H1 (cell line): ENCODE measurements at regions not wholly inside any gene's neighbourhood (a gene's known extent, or its start where the extent isn't known, plus 50 kb on each side); places are given as distances from the start of the nearest gene placed in this dataset.

Experiments
- CTCF ChIA-PET: fragments of 300-600 bp; sonication (Branson Sonifier 250); formaldehyde crosslinking; loops from one replicate; lab custom pipeline; 2021; ENCODE audit not compliant: partially characterized antibody; lab: Charles Lee
- POLR2A ChIA-PET: fragments of 300-600 bp; sonication (Branson Sonifier 250); formaldehyde crosslinking; loops from one replicate; lab custom pipeline; 2021; ENCODE audit warnings: inconsistent platforms; ENCODE audit not compliant: partially characterized antibody; lab: Charles Lee
- DNase-seq, 2 experiments: peaks; one replicate each; pipeline versions ENCODE4 v3.0.0 to v3.0.0-alpha.2; 2010 to 2022; ENCODE audit warnings: low spot score in 2 of 2, low read depth in 1 of 2, mixed read lengths in 1 of 2
- FAIRE-seq: peaks from 2 replicates; lab custom pipeline; 2011; peaks lifted over from hg19 to GRCh38; lab: Jason Lieb, UNC
- H2AFZ ChIP-seq: 2 replicates; pipeline ENCODE4 v1.8.1; 2012; ENCODE audit warnings: low read length, inconsistent platforms
- H2AK5ac ChIP-seq: 2 replicates; pipeline ENCODE4 v1.6.1; 2013; ENCODE audit warnings: low read depth, low read length
- H2BK120ac ChIP-seq: replicated peaks from 2 replicates; pipeline ENCODE3; 2013; ENCODE audit warnings: low read depth, low read length, inconsistent platforms
- H2BK12ac ChIP-seq: 2 replicates; pipeline ENCODE4 v1.6.1; 2013; ENCODE audit warnings: low read depth, low read length
- H2BK15ac ChIP-seq: 2 replicates; pipeline ENCODE4 v1.6.1; 2013; ENCODE audit warnings: low read length
- H2BK20ac ChIP-seq: 2 replicates; pipeline ENCODE4 v1.6.1; 2013; ENCODE audit warnings: low read length
- H2BK5ac ChIP-seq: 2 replicates; pipeline ENCODE4 v1.6.1; 2013; ENCODE audit warnings: low read depth, low read length
- H3K14ac ChIP-seq: 2 replicates; pipeline ENCODE4 v1.6.1; 2013; ENCODE audit warnings: inconsistent platforms; ENCODE audit not compliant: insufficient read length
- H3K18ac ChIP-seq: 2 replicates; pipeline ENCODE4 v1.6.1; 2013; ENCODE audit warnings: low read length; ENCODE audit errors: extremely low read depth
- H3K23ac ChIP-seq: 2 replicates; pipeline ENCODE4 v1.6.1; 2013; ENCODE audit warnings: inconsistent platforms; ENCODE audit not compliant: insufficient read length
- H3K23me2 ChIP-seq: 2 replicates; pipeline ENCODE4 v1.6.1; 2013; ENCODE audit warnings: low read depth, low read length
- H3K27ac ChIP-seq: 2 replicates; pipeline ENCODE4 v1.6.1; 2011; ENCODE audit warnings: low read depth, low read length, inconsistent platforms
- H3K27me3 ChIP-seq, 4 experiments: replicated peaks in 1 of 4; 1 replicate in 1 of 4; 2 replicates in 3 of 4; pipeline versions ENCODE4 v1.6.1 to v1.8.1; 2011 to 2013; ENCODE audit warnings: low read length in 3 of 4, mild to moderate bottlenecking in 3 of 4, inconsistent platforms in 2 of 4, mixed read lengths in 2 of 4, moderate library complexity in 1 of 4; ENCODE audit not compliant: control insufficient read depth in 3 of 4, insufficient read depth in 3 of 4; ENCODE audit errors: extremely low read depth in 1 of 4
- H3K36me3 ChIP-seq, 4 experiments: 2 replicates each; pipeline versions ENCODE4 v1.6.1 to v1.8.1; 2011 to 2013; ENCODE audit warnings: mild to moderate bottlenecking in 4 of 4, low read length in 3 of 4, moderate library complexity in 2 of 4, control low read depth in 1 of 4, inconsistent platforms in 1 of 4; ENCODE audit not compliant: insufficient read depth in 4 of 4, control insufficient read depth in 2 of 4
- H3K4ac ChIP-seq: replicated peaks from 2 replicates; pipeline ENCODE3; 2013; ENCODE audit warnings: low read length, low read depth, mixed read lengths, inconsistent platforms; ENCODE audit not compliant: insufficient read length
- H3K4me1 ChIP-seq, 4 experiments: replicated peaks in 1 of 4; 1 replicate in 1 of 4; 2 replicates in 3 of 4; pipeline versions ENCODE4 v1.6.1 to v1.8.1; 2011 to 2013; ENCODE audit warnings: low read length in 3 of 4, inconsistent platforms in 2 of 4, mixed read lengths in 1 of 4; ENCODE audit not compliant: insufficient read depth in 4 of 4, control insufficient read depth in 3 of 4
- H3K4me2 ChIP-seq, 2 experiments: 2 replicates each; pipeline versions ENCODE4 v1.6.1 to v1.8.1; 2011 to 2013; ENCODE audit warnings: low read depth in 2 of 2, low read length in 2 of 2, control low read depth in 1 of 2, inconsistent platforms in 1 of 2, mild to moderate bottlenecking in 1 of 2; ENCODE audit not compliant: insufficient read depth in 1 of 2
- H3K4me3 ChIP-seq, 4 experiments: fragments of 200-600, 300-600 bp in 1 of 4; sonication (generic), shearing (Covaris generic), sonication (Bioruptor Twin) in 1 of 4; 2 replicates each; pipeline versions ENCODE4 v1.5.1 to v1.8.1; 2011 to 2016; ENCODE audit warnings: low read length in 4 of 4, low read depth in 3 of 4, control low read depth in 2 of 4, inconsistent platforms in 2 of 4, mild to moderate bottlenecking in 2 of 4, mixed read lengths in 1 of 4, moderate library complexity in 1 of 4; ENCODE audit not compliant: insufficient read depth in 2 of 4; ENCODE audit errors: extremely low read depth in 1 of 4
- H3K56ac ChIP-seq: replicated peaks from 2 replicates; pipeline ENCODE3; 2013; ENCODE audit warnings: low read depth, mild to moderate bottlenecking, mixed read lengths, low read length, inconsistent platforms; ENCODE audit not compliant: insufficient read length
- H3K79me1 ChIP-seq: 2 replicates; pipeline ENCODE4 v1.6.1; 2013; ENCODE audit warnings: low read depth, low read length, control low read depth
- H3K79me2 ChIP-seq, 2 experiments: 2 replicates each; pipeline versions ENCODE4 v1.6.1 to v1.8.1; 2012 to 2013; ENCODE audit warnings: low read length in 2 of 2, mild to moderate bottlenecking in 2 of 2, inconsistent platforms in 1 of 2; ENCODE audit not compliant: insufficient read depth in 2 of 2, control insufficient read depth in 1 of 2
- H3K9ac ChIP-seq, 4 experiments: replicated peaks in 1 of 4; 1 replicate in 1 of 4; 2 replicates in 3 of 4; pipeline versions ENCODE4 v1.6.1 to v1.8.1; 2011 to 2013; ENCODE audit warnings: low read depth in 3 of 4, low read length in 3 of 4, control low read depth in 2 of 4, mild to moderate bottlenecking in 2 of 4, moderate library complexity in 2 of 4, inconsistent platforms in 1 of 4; ENCODE audit errors: extremely low read depth in 1 of 4
- H3K9me3 ChIP-seq, 2 experiments: 2 replicates each; pipeline versions ENCODE4 v1.6.1 to v1.8.1; 2012 to 2013; ENCODE audit warnings: mild to moderate bottlenecking in 2 of 2, moderate library complexity in 2 of 2, control low read depth in 1 of 2, inconsistent platforms in 1 of 2, low read depth in 1 of 2, low read length in 1 of 2, mixed read lengths in 1 of 2; ENCODE audit not compliant: insufficient read depth in 2 of 2
- H4K20me1 ChIP-seq, 2 experiments: replicated peaks in 1 of 2; 2 replicates each; pipeline versions ENCODE3 to v1.8.1; 2011 to 2013; ENCODE audit warnings: inconsistent platforms in 2 of 2, low read length in 2 of 2, mild to moderate bottlenecking in 1 of 2; ENCODE audit not compliant: insufficient read depth in 2 of 2, control insufficient read depth in 1 of 2
- H4K5ac ChIP-seq: 2 replicates; pipeline ENCODE4 v1.6.1; 2013; ENCODE audit warnings: low read length, low read depth, mixed read lengths, inconsistent platforms; ENCODE audit not compliant: insufficient read length
- H4K8ac ChIP-seq: 2 replicates; pipeline ENCODE4 v1.8.0; 2013; ENCODE audit warnings: mild to moderate bottlenecking, moderate library complexity, low read length, inconsistent platforms; ENCODE audit not compliant: insufficient read depth; ENCODE audit errors: extremely low read depth
- H4K91ac ChIP-seq: replicated peaks from 2 replicates; pipeline ENCODE3; 2013; ENCODE audit warnings: low read length, mixed read lengths, inconsistent platforms; ENCODE audit not compliant: insufficient read length
- BRCA1 ChIP-seq: IDR thresholded peaks from 2 replicates; pipeline ENCODE4 v1.6.1; 2012; ENCODE audit warnings: low read depth, low read length, improper control_type of control experiment
- JUN ChIP-seq: IDR thresholded peaks from 2 replicates; pipeline ENCODE4 v1.6.1; 2011; ENCODE audit warnings: low read depth, mild to moderate bottlenecking, improper control_type of control experiment, low read length
- POU5F1 ChIP-seq: IDR thresholded peaks from 2 replicates; pipeline ENCODE4 v1.6.1; 2011; ENCODE audit warnings: low read depth, mild to moderate bottlenecking, low read length, moderate library complexity
- WGBS, 2 experiments: shearing (Covaris generic) in 1 of 2; methylation state at CpG; one replicate each; pipeline versions ENCODE4 v1.1.6 to v1.1.7; 2013 to 2015; ENCODE audit warnings: low lambda C conversion rate in 2 of 2, mixed read lengths in 2 of 2, inconsistent platforms in 1 of 2, low coverage in 1 of 2, missing lambda C conversion rate in 1 of 2; ENCODE audit not compliant: insufficient replicate concordance in 2 of 2, insufficient coverage in 1 of 2, insufficient read length in 1 of 2; ENCODE audit errors: extremely low coverage in 1 of 2, missing lambda C conversion rate in 1 of 2; 5-methylcytosine and 5-hydroxymethylcytosine counted together

DNA sequence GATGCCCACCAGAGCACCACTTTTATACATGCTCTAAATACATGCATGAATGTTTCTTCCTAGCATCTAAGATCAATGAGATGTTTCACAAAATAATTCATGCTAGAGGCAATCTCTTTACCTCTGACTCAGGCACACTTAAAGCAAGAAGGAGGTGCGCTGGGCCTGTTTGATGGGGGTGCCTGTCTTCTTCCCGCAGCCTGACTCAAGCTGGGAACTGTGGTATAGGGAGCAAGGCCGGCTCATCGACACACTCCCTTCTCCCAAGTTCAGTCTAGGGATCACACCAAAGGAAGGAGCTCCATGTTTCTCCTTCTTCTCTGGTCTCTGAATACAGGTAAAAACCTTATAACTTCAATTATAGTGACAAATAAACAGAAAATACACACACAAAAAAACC lies 333.8 kb upstream of the MAD2L1 start:
- no peaks in the 10 kb centered on the region for H3K27me3 ChIP-seq
- no peak overlapping the region for H2BK15ac ChIP-seq
- no peak overlapping the region for H2AK5ac ChIP-seq
- H3K23me2 ChIP-seq: no peaks in the 10 kb centered on the region
- H3K9me3 ChIP-seq: no peaks in the 10 kb centered on the region
- H3K18ac ChIP-seq: no peak overlapping the region
- no peak overlapping the region for H3K4me2 ChIP-seq
- no peaks in the 10 kb centered on the region for H3K79me1 ChIP-seq
- no peaks in the 10 kb centered on the region for H4K20me1 ChIP-seq
- no peaks in the 10 kb centered on the region for H3K36me3 ChIP-seq
- CTCF ChIA-PET: interaction anchor here (1.0 to 1.2 kb wide), 3 partner anchors 8 to 577 kb away, joined by 3 read pairs; no protein-coding TSS in a partner anchor
- H3K4me3 ChIP-seq: no peak overlapping the region
- H3K9ac ChIP-seq: no peak overlapping the region
- H3K27ac ChIP-seq: no peak overlapping the region
- no peak overlapping the region for H2BK120ac ChIP-seq
- TF ChIP-seq JUN (no peak), BRCA1 (no peak), POU5F1 (no peak)
- TF ChIP-seq, all 59 proteins: peak for 0
- no peak for DNase-seq
- POLR2A ChIA-PET: interaction anchor here (0.5 kb wide), 1 partner anchor 427 kb away, joined by 3 read pairs; no protein-coding TSS in a partner anchor
- Histone ChIP-seq H3K79me2 (no peaks in the 10 kb centered on the region), H3K14ac (no peak overlapping the region), H2BK12ac (no peak overlapping the region), H4K91ac (no peak overlapping the region), H4K8ac (no peak overlapping the region), H3K23ac (no peak overlapping the region), H4K5ac (no peak overlapping the region), H3K4me1 (no peaks in the 10 kb centered on the region), H2AFZ (0 out of 2 replicates have a peak overlapping the region, but pooled peaks have one; percentile 29), H2BK5ac (no peak overlapping the region), H3K4ac (no peak overlapping the region), H3K56ac (no peak overlapping the region), H2BK20ac (no peak overlapping the region)
- 96% methylated on average over 4 of the region's 4 CpGs; no CpG with 5 or more reads in 1 of the 2 experiments for WGBS, 2 experiments
- no peak for FAIRE-seq
